B cell (primary cell): ENCODE measurements at regions not wholly inside any gene's neighbourhood (a gene's known extent, or its start where the extent isn't known, plus 50 kb on each side); places are given as distances from the start of the nearest gene placed in this dataset.

Experiments
- ATAC-seq: fragments of 200-7000 bp; cut with Tn5 transposase; one replicate; pipeline ENCODE4 v1.10.0; 2021; ENCODE audit warnings: low read depth, mild to moderate bottlenecking, moderate number of reproducible peaks, moderate library complexity
- CTCF ChIA-PET: fragments of 350-600 bp; sonication (Branson Sonifier 250); formaldehyde crosslinking; loops from one replicate; lab custom pipeline; 2021; ENCODE audit warnings: antibody characterized with exemption, inconsistent platforms; lab: Charles Lee
- POLR2A ChIA-PET: fragments of 350-600 bp; sonication (Branson Sonifier 250); formaldehyde crosslinking; loops from one replicate; lab custom pipeline; 2021; ENCODE audit warnings: antibody characterized with exemption; lab: Charles Lee
- DNase-seq: peaks from one replicate; pipeline ENCODE4 v3.0.0; 2013
- H2AFZ ChIP-seq: 2 replicates; pipeline ENCODE4 v1.6.1; 2012; ENCODE audit warnings: mild to moderate bottlenecking, low read depth, low read length; ENCODE audit not compliant: insufficient read depth, poor library complexity, severe bottlenecking
- H3K27ac ChIP-seq, 2 donors: 1 replicate in 1 of 2; 2 replicates in 1 of 2; pipeline ENCODE4 v1.5.1; 2012 to 2013; ENCODE audit warnings: low read length in 2 of 2, mild to moderate bottlenecking in 2 of 2, moderate library complexity in 1 of 2
- H3K27me3 ChIP-seq, 4 experiments: fragments of 200-600 bp in 1 of 4; sonication (generic) in 1 of 4; replicated peaks in 1 of 4; 1 replicate in 2 of 4; 2 replicates in 2 of 4; pipeline versions ENCODE4 v1.6.1 to v1.7.0; 2013 to 2016; ENCODE audit warnings: low read length in 3 of 4, mild to moderate bottlenecking in 2 of 4, mixed read lengths in 1 of 4, moderate library complexity in 1 of 4; ENCODE audit not compliant: insufficient read depth in 4 of 4, control insufficient read depth in 3 of 4; ENCODE audit errors: control extremely low read depth in 1 of 4
- H3K36me3 ChIP-seq, 2 experiments: replicated peaks in 1 of 2; 1 replicate in 1 of 2; 2 replicates in 1 of 2; pipeline versions ENCODE4 v1.6.1 to v1.7.1; 2013; ENCODE audit warnings: low read length in 1 of 2; ENCODE audit not compliant: insufficient read depth in 2 of 2, control insufficient read depth in 1 of 2; ENCODE audit errors: control extremely low read depth in 1 of 2, extremely low read depth in 1 of 2
- H3K4me1 ChIP-seq, 2 donors: fragments of 200-600 bp in 1 of 2; sonication (generic) in 1 of 2; 1 replicate in 1 of 2; 2 replicates in 1 of 2; pipeline versions ENCODE4 v1.5.1 to v1.6.1; 2013 to 2017; ENCODE audit warnings: low read length in 2 of 2; ENCODE audit not compliant: control insufficient read depth in 2 of 2, insufficient read depth in 2 of 2
- H3K4me2 ChIP-seq: replicated peaks from 2 replicates; pipeline ENCODE3; 2012; ENCODE audit warnings: mild to moderate bottlenecking, low read depth, low read length; ENCODE audit not compliant: poor library complexity, severe bottlenecking
- H3K4me3 ChIP-seq, 5 experiments: fragments of 200-600 bp in 1 of 5; sonication (generic) in 1 of 5; 1 replicate in 3 of 5; 2 replicates in 2 of 5; pipeline versions ENCODE4 v1.5.1 to v1.7.0; 2011 to 2016; ENCODE audit warnings: low read length in 4 of 5, mild to moderate bottlenecking in 4 of 5, low read depth in 2 of 5, control low read depth in 1 of 5, moderate library complexity in 1 of 5; ENCODE audit not compliant: insufficient read depth in 1 of 5; ENCODE audit errors: control extremely low read depth in 1 of 5, extremely low read depth in 1 of 5
- H3K79me2 ChIP-seq: fragments of 200-600 bp; sonication (generic); one replicate; pipeline ENCODE4 v1.6.0; 2016; ENCODE audit warnings: low read length; ENCODE audit not compliant: control insufficient read depth, insufficient read depth
- H3K9ac ChIP-seq: fragments of 200-600 bp; sonication (generic); 2 replicates; pipeline ENCODE4 v1.6.1; 2017; ENCODE audit warnings: mild to moderate bottlenecking, low read length, moderate library complexity
- H3K9me3 ChIP-seq, 3 donors: one replicate each; pipeline versions ENCODE4 v1.6.1 to v1.7.1; 2013; ENCODE audit warnings: low read length in 2 of 3; ENCODE audit not compliant: control insufficient read depth in 2 of 3, insufficient read depth in 1 of 3; ENCODE audit errors: control extremely low read depth in 1 of 3
- H4K20me1 ChIP-seq: 2 replicates; pipeline ENCODE4 v1.6.0; 2012; ENCODE audit warnings: mild to moderate bottlenecking, low read length; ENCODE audit not compliant: insufficient read depth, control insufficient read depth, poor library complexity, severe bottlenecking
- H3K27ac Mint-ChIP-seq: one replicate; pipeline ENCODE4 v1.8.0; 2021; ENCODE audit warnings: mixed read lengths
- H3K27me3 Mint-ChIP-seq: one replicate; pipeline ENCODE4 v1.8.0; 2021; ENCODE audit warnings: mixed read lengths
- H3K4me1 Mint-ChIP-seq: one replicate; pipeline ENCODE4 v1.8.0; 2021; ENCODE audit warnings: mixed read lengths
- H3K4me3 Mint-ChIP-seq: one replicate; pipeline ENCODE4 v1.8.0; 2021; ENCODE audit warnings: mixed read lengths
- H3K9me3 Mint-ChIP-seq: one replicate; pipeline ENCODE4 v1.8.0; 2022; ENCODE audit warnings: mixed read lengths; ENCODE audit not compliant: insufficient read depth
- EZH2 ChIP-seq: IDR thresholded peaks from 2 replicates; pipeline ENCODE4 v1.6.1; 2012; ENCODE audit warnings: borderline replicate concordance, low read depth, mild to moderate bottlenecking, moderate library complexity, low read length; ENCODE audit not compliant: insufficient read depth, poor library complexity, severe bottlenecking
- WGBS: methylation state at CpG from one replicate; pipeline ENCODE4 v1.1.5; 2013; ENCODE audit warnings: missing lambda C conversion rate; ENCODE audit not compliant: insufficient coverage; 5-methylcytosine and 5-hydroxymethylcytosine counted together
- intact Hi-C: fragments of 100-400 bp; cut with micrococcal nuclease; formaldehyde crosslinking; loops from one replicate; pipeline ENCODE4 v1.10.0; 2022
- TF ChIP-seq, protein P1 (sequence below): fragments of 200-600 bp; IDR thresholded peaks from one replicate; pipeline ENCODE4 v1.8.0; 2022; ENCODE audit warnings: antibody characterized with exemption, mild to moderate bottlenecking

DNA sequence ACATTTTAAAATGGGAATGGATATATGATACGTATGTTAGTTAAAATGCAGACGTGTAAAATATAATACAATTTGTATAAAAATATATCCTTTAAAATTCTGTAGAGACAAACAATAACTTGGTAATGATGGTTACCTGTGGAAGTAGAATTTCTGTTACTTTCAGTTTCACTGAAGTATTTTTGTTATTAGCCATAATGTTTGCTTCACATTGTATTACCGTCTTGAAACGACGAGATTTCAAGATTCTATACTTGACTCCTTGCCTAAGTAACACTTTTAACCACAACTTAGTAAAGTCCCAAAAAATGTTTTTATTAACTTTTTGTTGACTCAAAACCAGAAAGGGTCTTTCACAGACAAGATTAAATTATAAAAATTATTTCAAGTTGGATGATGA is 488.3 kb upstream of the VRK2 start:
- no peaks in the 10 kb centered on the region for H3K27me3 Mint-ChIP-seq
- H3K79me2 ChIP-seq: no peaks in the 10 kb centered on the region
- no peak overlapping the region for H3K27ac Mint-ChIP-seq
- no peak overlapping the region for H3K4me3 ChIP-seq
- H3K4me3 Mint-ChIP-seq: no peak overlapping the region
- ChIA-PET CTCF (no interaction called here), POLR2A (no interaction called here)
- no peak overlapping the region for H2AFZ ChIP-seq
- no CpG with 5 or more reads among the region's 5 CpGs for WGBS
- no peak overlapping the region for H3K4me2 ChIP-seq
- no peak overlapping the region for H3K27ac ChIP-seq
- no peaks in the 10 kb centered on the region for H3K27me3 ChIP-seq
- no peak overlapping the region for H3K9ac ChIP-seq
- no peaks in the 10 kb centered on the region for H3K36me3 ChIP-seq
- H3K4me1 ChIP-seq: no peaks in the 10 kb centered on the region
- no peaks in the 10 kb centered on the region for H3K9me3 Mint-ChIP-seq
- intact Hi-C loops: no loop called here
- no peaks in the 10 kb centered on the region for H4K20me1 ChIP-seq
- H3K9me3 ChIP-seq: no peaks in the 10 kb centered on the region
- DNase-seq: no peak
- no peak for ATAC-seq
- H3K4me1 Mint-ChIP-seq: no peaks in the 10 kb centered on the region
- TF ChIP-seq, protein P1, sequence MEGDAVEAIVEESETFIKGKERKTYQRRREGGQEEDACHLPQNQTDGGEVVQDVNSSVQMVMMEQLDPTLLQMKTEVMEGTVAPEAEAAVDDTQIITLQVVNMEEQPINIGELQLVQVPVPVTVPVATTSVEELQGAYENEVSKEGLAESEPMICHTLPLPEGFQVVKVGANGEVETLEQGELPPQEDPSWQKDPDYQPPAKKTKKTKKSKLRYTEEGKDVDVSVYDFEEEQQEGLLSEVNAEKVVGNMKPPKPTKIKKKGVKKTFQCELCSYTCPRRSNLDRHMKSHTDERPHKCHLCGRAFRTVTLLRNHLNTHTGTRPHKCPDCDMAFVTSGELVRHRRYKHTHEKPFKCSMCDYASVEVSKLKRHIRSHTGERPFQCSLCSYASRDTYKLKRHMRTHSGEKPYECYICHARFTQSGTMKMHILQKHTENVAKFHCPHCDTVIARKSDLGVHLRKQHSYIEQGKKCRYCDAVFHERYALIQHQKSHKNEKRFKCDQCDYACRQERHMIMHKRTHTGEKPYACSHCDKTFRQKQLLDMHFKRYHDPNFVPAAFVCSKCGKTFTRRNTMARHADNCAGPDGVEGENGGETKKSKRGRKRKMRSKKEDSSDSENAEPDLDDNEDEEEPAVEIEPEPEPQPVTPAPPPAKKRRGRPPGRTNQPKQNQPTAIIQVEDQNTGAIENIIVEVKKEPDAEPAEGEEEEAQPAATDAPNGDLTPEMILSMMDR: no peak
- no peak for TF ChIP-seq EZH2

DNA sequence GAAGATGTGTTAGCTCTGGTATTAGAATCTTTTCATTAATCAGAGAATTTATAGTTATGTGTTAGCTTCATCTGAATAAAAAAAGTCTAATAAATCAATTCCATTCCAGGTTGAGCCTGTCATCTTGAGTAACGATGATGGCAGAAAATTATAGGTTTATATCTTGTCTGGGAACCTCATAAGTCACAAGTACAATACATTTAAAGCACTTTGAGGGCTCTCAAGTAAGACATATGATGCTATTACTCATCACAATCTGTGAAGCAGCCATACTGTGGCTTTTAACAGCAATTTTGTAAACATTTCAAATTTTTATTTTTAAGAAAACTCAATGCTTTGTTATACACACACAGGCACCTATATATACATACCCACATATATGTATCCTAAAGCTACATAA is 484.1 kb upstream of the VRK2 start:
- Histone ChIP-seq H3K27me3 (no peaks in the 10 kb centered on the region), H3K79me2 (no peaks in the 10 kb centered on the region), H3K4me3 (no peak overlapping the region), H3K4me2 (no peak overlapping the region), H3K36me3 (no peaks in the 10 kb centered on the region), H3K4me1 (no peaks in the 10 kb centered on the region), H3K27ac (no peak overlapping the region), H3K9me3 (no peaks in the 10 kb centered on the region), H3K9ac (no peak overlapping the region), H4K20me1 (no peaks in the 10 kb centered on the region), H2AFZ (no peak overlapping the region)
- ChIA-PET POLR2A (no interaction called here), CTCF (interaction anchor here (1.1 kb wide), 1 partner anchor 13 kb away, joined by 3 read pairs; no protein-coding TSS in a partner anchor)
- DNase-seq (no peak), ATAC-seq (no peak)
- no peaks in the 10 kb centered on the region for H3K27me3 Mint-ChIP-seq
- H3K4me3 Mint-ChIP-seq: no peak overlapping the region
- H3K27ac Mint-ChIP-seq: no peak overlapping the region
- TF ChIP-seq EZH2: no peak
- TF ChIP-seq, protein P1: no peak
- no CpG with 5 or more reads among the region's 1 CpG for WGBS
- intact Hi-C loops: no loop called here
- H3K4me1 Mint-ChIP-seq: no peaks in the 10 kb centered on the region
- H3K9me3 Mint-ChIP-seq: no peaks in the 10 kb centered on the region
